Cerebellar cortex (tissue), 1 donor: ENCODE measurements at regions not wholly inside any gene's neighbourhood (a gene's known extent, or its start where the extent isn't known, plus 50 kb on each side); places are given as distances from the start of the nearest gene placed in this dataset.
"Not testable (repeated sequence)": the region's sequence is repeated elsewhere in the genome, so short reads cannot be mapped to it uniquely, and the experiment has no call there.

Experiments
- DNase-seq: peaks from one replicate; pipeline ENCODE4 v3.0.0-alpha.2; 2015; ENCODE audit warnings: low spot score

- DNase-seq = no peak
Measured at GRCh38 chr16:5215901-5216300, 118.3 kb upstream of the EEF2KMT start.

DNA sequence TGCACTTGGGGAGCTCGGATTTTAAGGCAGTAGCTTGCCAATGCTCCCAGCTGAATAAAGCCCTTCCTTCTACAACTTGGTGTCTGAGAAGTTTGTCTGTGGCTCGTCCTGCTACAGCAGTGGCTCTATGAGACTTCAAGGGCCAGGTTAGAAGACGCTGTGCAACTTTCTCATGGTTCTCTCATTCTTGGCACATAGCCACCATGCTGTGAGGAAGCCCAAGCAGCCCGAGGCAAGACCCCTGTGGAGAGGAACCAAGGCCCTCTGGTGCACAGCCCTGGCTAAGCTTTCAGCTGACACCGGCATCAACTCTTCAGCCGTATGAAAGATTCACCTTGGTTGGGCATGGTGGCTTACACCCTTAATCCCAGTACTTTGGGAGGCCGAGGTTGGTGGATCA lies 116.9 kb upstream of the EEF2KMT start:
- no peak for DNase-seq

GRCh38 chr16:5212501-5212900 lies 114.9 kb upstream of the EEF2KMT start:
- not testable (repeated sequence) for DNase-seq

- DNase-seq = peak; percentile 16
Measured at GRCh38 chr16:5207862-5208498, 110.4 kb upstream of the EEF2KMT start.

GRCh38 chr16:5207001-5207523 lies 109.5 kb upstream of the EEF2KMT start:
- no peak for DNase-seq

DNA sequence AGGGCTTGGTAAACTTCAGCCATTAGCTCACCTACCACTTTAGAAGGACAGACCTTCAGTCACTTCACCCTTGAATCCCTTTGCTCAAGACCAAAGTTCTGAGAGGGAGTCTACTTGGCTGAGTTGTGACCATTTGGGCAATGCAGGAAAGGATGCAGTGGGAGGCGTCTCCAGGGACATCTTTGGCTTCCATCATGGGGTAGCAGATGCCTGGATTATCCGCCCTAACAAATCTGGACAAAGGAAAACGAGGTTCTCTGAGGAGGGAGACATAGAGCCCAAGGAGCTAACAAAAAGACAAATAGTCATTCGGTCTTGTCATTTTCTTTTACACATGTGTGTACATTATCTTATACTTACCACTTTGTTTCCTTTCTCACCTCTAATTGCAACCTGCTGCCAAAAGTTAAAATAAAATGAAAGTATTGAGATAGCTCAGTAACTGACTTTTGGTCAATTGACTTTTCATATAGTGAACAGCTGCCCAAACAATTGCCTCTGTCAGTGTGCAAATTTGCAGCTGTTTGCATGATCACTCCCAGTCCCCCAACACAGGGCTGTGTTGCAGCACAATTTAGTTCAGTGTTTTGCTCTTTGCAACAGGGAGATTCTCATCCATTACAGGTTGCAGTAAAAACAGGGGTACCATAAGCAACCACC lies 108.9 kb upstream of the EEF2KMT start:
- DNase-seq = no peak

DNA sequence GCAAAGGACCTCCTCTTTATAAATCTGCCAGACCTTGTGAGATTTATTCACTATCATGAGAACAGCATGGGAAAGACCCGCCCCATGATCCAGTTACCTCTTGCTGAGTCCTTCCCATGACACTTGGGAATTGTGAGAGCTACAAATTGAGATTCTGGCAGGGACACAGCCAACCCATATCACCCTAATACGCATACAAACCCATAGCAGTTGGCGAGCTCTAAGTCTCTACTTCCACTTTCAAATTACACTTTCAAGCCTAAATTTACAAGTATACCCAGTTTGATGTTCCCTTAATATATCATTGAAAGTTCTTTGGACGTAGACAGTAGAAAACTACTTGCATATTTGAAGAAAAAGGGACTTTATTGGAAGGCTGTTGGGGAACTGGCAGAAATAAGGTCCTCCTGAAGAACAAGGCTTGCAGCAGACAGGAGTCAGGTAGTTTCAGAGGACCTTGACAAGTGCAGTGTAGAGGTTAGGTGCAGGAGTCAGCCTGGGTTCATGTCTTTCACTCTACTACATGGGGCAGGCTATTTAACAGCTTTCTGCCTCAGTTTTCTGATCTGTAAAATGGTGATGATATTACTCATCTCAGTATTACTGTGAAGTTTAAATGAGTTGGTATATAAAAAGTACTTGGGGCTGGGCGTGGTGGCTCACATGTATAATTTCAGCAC lies 107.9 kb upstream of the EEF2KMT start:
- DNase-seq = no peak

DNA sequence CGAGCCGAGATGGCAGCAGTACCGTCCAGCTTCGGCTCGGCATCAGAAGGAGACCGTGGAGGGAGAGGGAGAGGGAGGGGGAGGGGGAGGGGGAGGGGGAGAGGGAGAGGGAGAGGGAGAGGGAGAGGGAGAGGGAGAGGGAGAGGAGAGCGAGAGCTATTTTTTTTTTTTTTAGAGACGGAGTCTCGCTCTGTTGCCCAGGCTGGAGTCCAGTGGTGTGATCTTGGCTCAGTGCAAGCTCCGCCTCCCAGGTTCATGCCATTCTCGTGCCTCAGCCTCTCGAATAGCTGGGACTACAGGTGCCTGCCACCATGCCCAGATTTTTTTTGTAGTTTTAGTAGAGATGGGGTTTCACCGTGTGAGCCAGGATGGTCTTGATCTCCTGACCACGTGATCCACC lies 106.1 kb upstream of the EEF2KMT start:
- DNase-seq = not testable (repeated sequence)

- DNase-seq = no peak
Measured at GRCh38 chr16:5200123-5200522, 102.5 kb upstream of the EEF2KMT start.

GRCh38 chr16:5196204-5196603 lies 98.6 kb upstream of the EEF2KMT start:
- no peak for DNase-seq

- no peak for DNase-seq
Measured at GRCh38 chr16:5193861-5194260, 96.3 kb upstream of the EEF2KMT start.

DNA sequence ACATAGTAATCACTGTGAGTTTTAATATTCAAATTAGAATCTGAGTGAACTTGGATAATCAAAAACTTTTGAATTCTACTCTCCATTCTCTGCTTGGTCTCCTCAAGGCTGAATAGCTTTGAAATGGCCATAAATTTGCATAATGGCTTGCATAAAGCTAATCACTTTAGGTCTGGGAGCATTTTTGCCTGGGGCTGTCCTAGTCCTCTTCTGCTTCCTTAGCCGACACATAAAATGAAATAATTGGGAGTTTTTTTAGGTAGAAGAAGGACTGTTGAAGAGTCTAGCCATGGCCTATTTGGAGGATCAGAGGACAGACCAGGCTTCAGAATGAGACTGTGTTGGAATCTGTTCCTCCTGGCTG lies 91.4 kb upstream of the EEF2KMT start:
- no peak for DNase-seq

DNA sequence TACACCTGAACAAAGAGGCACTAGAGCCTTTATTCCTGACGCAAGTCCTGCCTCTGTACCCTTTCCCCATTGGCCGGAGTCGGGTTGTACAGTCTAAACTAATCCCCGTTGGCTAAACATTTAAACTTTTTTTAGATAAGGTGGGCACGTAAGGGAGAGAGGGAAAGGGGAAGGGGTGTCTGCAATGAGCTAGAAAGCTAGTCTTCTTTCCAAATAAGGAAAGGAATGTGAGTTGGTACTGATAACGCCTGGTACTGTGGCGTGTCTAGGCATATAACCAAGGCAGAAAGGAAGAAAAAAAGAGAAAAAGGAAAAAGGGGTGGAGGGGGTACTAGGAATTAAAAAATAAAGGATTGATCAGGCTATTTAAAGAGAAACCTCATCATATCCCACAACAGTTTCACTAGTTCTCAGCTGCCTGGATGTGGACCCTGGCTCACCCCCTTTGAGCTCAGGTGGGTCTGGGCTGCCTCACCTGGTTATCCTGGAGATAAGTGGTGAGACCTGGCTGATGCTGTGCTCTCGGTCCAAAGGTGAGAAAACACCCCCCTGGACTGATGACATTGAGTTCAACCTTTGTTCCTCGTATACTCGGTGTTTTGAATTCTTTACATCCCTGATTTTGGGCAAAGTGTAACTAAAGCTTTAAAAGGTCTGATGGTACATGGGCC lies 90.9 kb upstream of the EEF2KMT start:
- no peak for DNase-seq

DNA sequence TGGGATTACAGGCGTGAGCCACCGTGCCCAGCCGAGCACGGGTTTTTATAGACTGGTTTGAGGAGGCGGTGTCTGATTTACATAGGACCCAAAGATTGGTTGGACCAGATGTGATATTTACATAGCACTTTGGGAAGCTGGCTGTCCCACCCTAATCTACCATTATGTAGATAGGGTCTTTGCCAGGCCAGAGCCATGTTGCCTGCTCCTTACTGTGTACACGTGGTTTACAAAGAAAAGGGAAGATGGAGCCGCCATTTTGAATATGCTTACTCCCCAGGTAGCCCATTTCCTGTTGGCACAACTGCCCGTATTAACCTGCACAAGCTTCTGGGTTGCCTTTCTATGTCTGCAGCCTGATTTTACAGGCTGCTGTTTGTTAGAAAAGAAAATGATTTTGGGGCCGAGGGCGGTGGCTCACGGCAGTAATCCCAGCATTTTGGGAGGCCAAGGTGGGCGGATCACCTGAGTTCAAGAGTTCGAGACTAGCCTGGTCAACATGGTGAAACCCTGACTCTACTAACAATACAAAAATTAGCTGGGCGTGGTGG lies 89.9 kb upstream of the EEF2KMT start:
- DNase-seq = no peak

DNA sequence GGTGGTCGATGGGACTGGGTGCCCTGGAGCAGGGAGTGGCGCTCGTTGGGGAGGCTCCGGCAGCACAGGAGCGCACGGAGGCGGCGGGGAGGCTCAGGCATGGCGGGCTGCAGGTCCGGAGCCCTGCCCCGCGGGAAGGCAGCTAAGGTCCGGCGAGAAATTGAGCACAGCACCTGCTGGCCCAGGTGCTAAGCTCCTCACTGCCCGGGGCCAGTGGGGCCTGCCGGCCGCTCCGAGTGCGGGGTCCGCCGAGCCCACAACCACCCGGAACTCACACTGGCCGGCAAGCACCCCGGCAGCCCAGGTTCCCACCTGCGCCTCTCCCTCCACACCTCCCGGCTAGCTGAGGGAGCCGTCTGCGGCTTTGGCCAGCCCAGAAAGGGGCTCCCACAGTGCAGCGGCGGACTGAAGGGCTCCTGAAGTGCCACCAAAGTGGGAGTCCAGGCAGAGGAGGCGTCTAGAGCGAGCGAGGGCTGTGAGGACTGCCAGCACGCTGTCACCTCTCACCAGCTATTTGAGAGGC lies 88.8 kb upstream of the EEF2KMT start:
- no peak for DNase-seq

GRCh38 chr16:5176505-5176904 lies 78.9 kb upstream of the EEF2KMT start:
- no peak for DNase-seq

GRCh38 chr16:5175266-5175665 lies 77.7 kb upstream of the EEF2KMT start:
- no peak for DNase-seq

DNA sequence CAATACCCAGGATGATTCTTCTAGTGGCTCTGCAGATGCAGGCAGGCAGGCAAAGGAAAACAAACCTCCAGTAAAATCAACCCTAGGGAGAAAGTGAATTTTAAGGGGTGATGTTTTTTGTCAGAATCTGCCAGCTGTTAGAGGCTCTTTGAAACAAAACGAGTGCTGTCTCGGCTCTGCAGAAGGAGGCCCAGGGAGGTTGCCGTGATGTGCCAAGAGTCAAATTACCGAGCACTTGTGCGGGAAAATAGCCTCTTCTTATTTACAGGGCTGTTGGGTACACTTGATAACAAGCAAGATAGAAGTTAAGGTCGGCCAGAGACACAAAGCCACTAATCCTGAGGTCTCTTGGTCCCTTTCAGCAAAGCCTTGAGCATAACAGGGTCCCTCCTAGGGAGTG lies 68.9 kb upstream of the EEF2KMT start:
- DNase-seq = no peak

GRCh38 chr16:5165429-5165828 lies 67.8 kb upstream of the EEF2KMT start:
- DNase-seq = not testable (repeated sequence)

DNA sequence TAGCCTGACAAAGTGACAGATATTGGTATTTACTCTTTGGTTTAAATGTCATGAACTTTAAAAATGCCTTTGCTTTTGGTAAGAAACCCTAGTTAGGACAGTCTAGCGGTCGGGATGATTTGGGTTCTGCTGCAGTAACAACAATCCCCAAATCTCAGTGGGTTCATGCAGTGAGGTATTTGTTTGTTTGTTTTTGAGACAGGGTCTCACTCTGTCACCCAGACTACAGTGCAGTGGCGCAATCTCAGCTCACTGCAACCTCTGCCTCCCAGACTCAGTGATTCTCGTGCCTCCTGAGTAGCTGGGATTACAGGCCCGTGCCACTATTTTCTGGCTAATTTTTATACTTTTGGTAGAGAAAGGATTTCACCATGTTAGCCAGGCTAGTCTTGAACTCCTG lies 65.2 kb upstream of the EEF2KMT start:
- DNase-seq = not testable (repeated sequence)

DNA sequence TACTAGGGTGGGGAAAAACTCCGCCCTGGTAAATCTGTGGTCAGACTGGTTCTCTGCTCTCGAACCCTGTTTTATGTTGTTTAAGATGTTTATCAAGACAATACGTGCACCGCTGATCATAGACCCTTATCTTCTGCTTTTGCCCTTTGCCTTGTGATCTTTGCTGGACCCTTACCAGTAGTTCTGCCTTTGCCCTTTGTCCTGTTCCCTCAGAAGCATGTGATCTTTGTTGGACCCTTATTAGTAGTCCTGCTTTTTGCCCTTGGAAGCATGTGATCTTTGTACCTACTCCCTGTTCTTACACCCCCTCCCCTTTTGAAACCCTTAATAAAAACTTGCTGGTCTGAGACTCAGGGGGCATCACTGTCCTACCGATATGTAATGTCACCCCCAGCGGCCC lies 64.3 kb upstream of the EEF2KMT start:
- not testable (repeated sequence) for DNase-seq

- DNase-seq = not testable (repeated sequence)
Measured at GRCh38 chr16:5160010-5160409, 62.4 kb upstream of the EEF2KMT start.
